Endothelial cell of umbilical vein (primary cell): ENCODE measurements at regions not wholly inside any gene's neighbourhood (a gene's known extent, or its start where the extent isn't known, plus 50 kb on each side); places are given as distances from the start of the nearest gene placed in this dataset.

Experiments
- EZH2 ChIP-seq: IDR thresholded peaks from 2 replicates; pipeline ENCODE4 v1.6.1; 2012; ENCODE audit warnings: borderline replicate concordance, low read depth, mild to moderate bottlenecking, moderate library complexity, low read length, inconsistent platforms; ENCODE audit not compliant: severe bottlenecking
- GATA2 ChIP-seq: IDR thresholded peaks from 2 replicates; pipeline ENCODE4 v1.7.0; 2011; ENCODE audit warnings: low read depth, mild to moderate bottlenecking, moderate library complexity, mixed read lengths, low read length; ENCODE audit not compliant: insufficient read length, insufficient read depth
- JUN ChIP-seq: IDR thresholded peaks from 2 replicates; pipeline ENCODE4 v1.6.1; 2011; ENCODE audit warnings: borderline replicate concordance, low read depth; ENCODE audit not compliant: insufficient read length, insufficient read depth
- POLR2A ChIP-seq: IDR thresholded peaks from 2 replicates; pipeline ENCODE4 v1.6.1; 2012; ENCODE audit warnings: low read depth, mild to moderate bottlenecking, control low read depth, low read length
- TF ChIP-seq, protein P1 (sequence below), 2 donors: IDR thresholded peaks; 1 replicate in 1 of 2; 2 replicates in 1 of 2; pipeline ENCODE4 v1.5.1; 2011; ENCODE audit warnings: low read length in 2 of 2, mild to moderate bottlenecking in 2 of 2, moderate library complexity in 2 of 2, control low read depth in 1 of 2, inconsistent platforms in 1 of 2, low read depth in 1 of 2; ENCODE audit not compliant: insufficient read depth in 1 of 2; ENCODE audit errors: extremely low read depth in 1 of 2

DNA sequence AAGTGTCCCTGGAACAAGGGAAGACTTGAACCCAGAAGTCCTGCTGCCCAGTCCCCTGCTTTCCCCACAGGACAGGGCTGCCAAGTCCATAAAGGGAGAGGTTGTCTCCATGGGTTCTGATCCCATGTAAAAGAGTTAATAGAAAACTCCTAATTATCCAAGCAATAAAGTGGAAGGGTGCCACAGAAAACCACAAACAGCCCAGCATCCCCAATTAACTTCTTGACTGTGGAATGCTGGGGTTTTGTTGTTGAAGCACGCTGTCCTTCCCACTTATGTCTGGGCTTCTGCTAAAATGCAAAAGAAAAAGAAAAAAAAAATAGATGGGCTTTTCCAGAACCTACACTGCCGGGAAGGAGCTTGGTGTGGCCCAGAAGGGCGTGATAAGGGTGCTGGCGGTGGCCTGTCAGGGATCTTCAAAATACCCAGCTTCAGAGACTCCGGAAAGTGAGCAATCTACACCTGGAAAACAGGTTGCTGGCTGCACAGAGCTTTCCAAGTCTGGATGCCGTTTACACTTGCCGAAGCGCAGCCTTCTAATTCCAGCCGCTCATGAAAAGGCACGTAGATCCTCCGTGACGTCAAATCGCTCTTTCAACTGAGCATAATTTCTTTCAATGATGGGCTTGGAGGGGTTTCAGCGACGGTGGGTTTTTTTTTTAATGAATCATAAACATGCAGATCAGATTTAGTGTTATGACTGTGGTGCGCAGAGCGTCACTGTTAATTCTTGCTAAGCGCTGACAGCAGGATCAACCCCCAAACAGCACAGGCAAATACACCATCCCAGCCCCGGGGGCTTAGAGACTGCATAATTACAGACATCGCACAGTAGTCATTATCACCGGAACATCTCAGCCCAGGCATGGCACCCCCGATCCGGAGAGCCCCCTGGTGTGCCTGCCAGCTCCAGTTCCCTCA, 197.6 kb downstream of the BCOR start:
- no peak for TF ChIP-seq POLR2A
- TF ChIP-seq, protein P1, sequence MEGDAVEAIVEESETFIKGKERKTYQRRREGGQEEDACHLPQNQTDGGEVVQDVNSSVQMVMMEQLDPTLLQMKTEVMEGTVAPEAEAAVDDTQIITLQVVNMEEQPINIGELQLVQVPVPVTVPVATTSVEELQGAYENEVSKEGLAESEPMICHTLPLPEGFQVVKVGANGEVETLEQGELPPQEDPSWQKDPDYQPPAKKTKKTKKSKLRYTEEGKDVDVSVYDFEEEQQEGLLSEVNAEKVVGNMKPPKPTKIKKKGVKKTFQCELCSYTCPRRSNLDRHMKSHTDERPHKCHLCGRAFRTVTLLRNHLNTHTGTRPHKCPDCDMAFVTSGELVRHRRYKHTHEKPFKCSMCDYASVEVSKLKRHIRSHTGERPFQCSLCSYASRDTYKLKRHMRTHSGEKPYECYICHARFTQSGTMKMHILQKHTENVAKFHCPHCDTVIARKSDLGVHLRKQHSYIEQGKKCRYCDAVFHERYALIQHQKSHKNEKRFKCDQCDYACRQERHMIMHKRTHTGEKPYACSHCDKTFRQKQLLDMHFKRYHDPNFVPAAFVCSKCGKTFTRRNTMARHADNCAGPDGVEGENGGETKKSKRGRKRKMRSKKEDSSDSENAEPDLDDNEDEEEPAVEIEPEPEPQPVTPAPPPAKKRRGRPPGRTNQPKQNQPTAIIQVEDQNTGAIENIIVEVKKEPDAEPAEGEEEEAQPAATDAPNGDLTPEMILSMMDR (IDR thresholded peaks at IDR 0.05; ENCODE audit: extremely low read depth in 1 of 2, insufficient read depth in 1 of 2, low read depth in 1 of 2, low read length in 2 of 2): no peak
- no peak for TF ChIP-seq GATA2
- TF ChIP-seq JUN: no peak
- no peak for TF ChIP-seq EZH2
